GM04504 (cell line): ENCODE measurements at regions not wholly inside any gene's neighbourhood (a gene's known extent, or its start where the extent isn't known, plus 50 kb on each side); places are given as distances from the start of the nearest gene placed in this dataset.

Experiments used
- DNase-seq: peaks from one replicate; pipeline ENCODE4 v3.0.0-alpha.2; 2012; ENCODE audit warnings: low read depth

- no peak for DNase-seq
Observed at GRCh38 chr2:19747310-19748072, 154.3 kb downstream of the TTC32 start.

GRCh38 chr2:19746611-19747309 is 155.0 kb downstream of the TTC32 start:
- DNase-seq: no peak

- no peak for DNase-seq
Observed at GRCh38 chr2:19746137-19746600, 155.6 kb downstream of the TTC32 start.

- DNase-seq: no peak
Observed at GRCh38 chr2:19745318-19746136, 156.3 kb downstream of the TTC32 start.

- no peak for DNase-seq
Observed at GRCh38 chr2:19744456-19745199, 157.2 kb downstream of the TTC32 start.

GRCh38 chr2:19743641-19744040 is 158.1 kb downstream of the TTC32 start:
- no peak for DNase-seq

GRCh38 chr2:19742872-19743271 is 158.9 kb downstream of the TTC32 start:
- DNase-seq: no peak

- no peak for DNase-seq
Observed at GRCh38 chr2:19739256-19739655, 162.5 kb downstream of the TTC32 start.

GRCh38 chr2:19738707-19739106 is 163.1 kb downstream of the TTC32 start:
- DNase-seq: peak; percentile 62

- no peak for DNase-seq
Observed at GRCh38 chr2:19736191-19736831, 165.5 kb downstream of the TTC32 start.

- DNase-seq: peak; percentile 74
Observed at GRCh38 chr2:19733951-19734425, 167.8 kb downstream of the TTC32 start.

- no peak for DNase-seq
Observed at GRCh38 chr2:19733390-19733789, 168.4 kb downstream of the TTC32 start.

- DNase-seq: no peak
Observed at GRCh38 chr2:19732255-19732654, 169.5 kb downstream of the TTC32 start.

GRCh38 chr2:19731515-19731914 is 170.3 kb downstream of the TTC32 start:
- DNase-seq: no peak

- no peak for DNase-seq
Observed at GRCh38 chr2:19731037-19731436, 170.7 kb downstream of the TTC32 start.

- no peak for DNase-seq
Observed at GRCh38 chr2:19728125-19728524, 173.7 kb downstream of the TTC32 start.

GRCh38 chr2:19725392-19725791 is 176.4 kb downstream of the TTC32 start:
- DNase-seq: no peak

- DNase-seq: no peak
Observed at GRCh38 chr2:19723021-19723420, 178.8 kb downstream of the TTC32 start.

GRCh38 chr2:19722531-19722971 is 179.2 kb downstream of the TTC32 start:
- DNase-seq: no peak

- DNase-seq: no peak
Observed at GRCh38 chr2:19720306-19720705, 181.5 kb downstream of the TTC32 start.

GRCh38 chr2:19719540-19719939 is 182.2 kb downstream of the TTC32 start:
- no peak for DNase-seq
